SK-N-DZ (cell line): ENCODE measurements at regions not wholly inside any gene's neighbourhood (a gene's known extent, or its start where the extent isn't known, plus 50 kb on each side); places are given as distances from the start of the nearest gene placed in this dataset.

Experiments used
- DNase-seq: peaks from one replicate; pipeline ENCODE4 v3.0.0-alpha.2; 2015; ENCODE audit warnings: low spot score

- no peak for DNase-seq
Measured at GRCh38 chr17:53168413-53168812, 654.3 kb upstream of the KIF2B start.

- DNase-seq, result no peak
Measured at GRCh38 chr17:53166731-53167130, 656.0 kb upstream of the KIF2B start.

GRCh38 chr17:53150101-53150698, 672.5 kb upstream of the KIF2B start:
- DNase-seq, result peak; percentile 34

GRCh38 chr17:53149316-53149715, 673.4 kb upstream of the KIF2B start:
- no peak for DNase-seq

- peak; percentile 86 for DNase-seq
Measured at GRCh38 chr17:53148058-53148457, 674.7 kb upstream of the KIF2B start.

- DNase-seq, result peak; percentile 30
Measured at GRCh38 chr17:53142890-53143289, 679.8 kb upstream of the KIF2B start.

- no peak for DNase-seq
Measured at GRCh38 chr17:53141731-53142130, 681.0 kb upstream of the KIF2B start.

- no peak for DNase-seq
Measured at GRCh38 chr17:53141280-53141679, 681.4 kb upstream of the KIF2B start.

- no peak for DNase-seq
Measured at GRCh38 chr17:53137869-53138268, 684.9 kb upstream of the KIF2B start.

- peak; percentile 89 for DNase-seq
Measured at GRCh38 chr17:53135969-53136368, 686.8 kb upstream of the KIF2B start.

- no peak for DNase-seq
Measured at GRCh38 chr17:53134548-53134947, 688.2 kb upstream of the KIF2B start.

GRCh38 chr17:53133876-53134275, 688.9 kb upstream of the KIF2B start:
- DNase-seq, result peak; percentile 47

GRCh38 chr17:53129863-53130262, 692.9 kb upstream of the KIF2B start:
- no peak for DNase-seq

- no peak for DNase-seq
Measured at GRCh38 chr17:53127331-53127730, 695.4 kb upstream of the KIF2B start.

- DNase-seq, result no peak
Measured at GRCh38 chr17:53122966-53123365, 699.8 kb upstream of the KIF2B start.

GRCh38 chr17:53119773-53120172, 703.0 kb upstream of the KIF2B start:
- DNase-seq, result no peak

GRCh38 chr17:53118948-53119347, 703.8 kb upstream of the KIF2B start:
- DNase-seq, result peak; percentile 52

GRCh38 chr17:53106886-53107285, 715.8 kb upstream of the KIF2B start:
- DNase-seq, result no peak

- no peak for DNase-seq
Measured at GRCh38 chr17:53101706-53102105, 721.0 kb upstream of the KIF2B start.

GRCh38 chr17:53100126-53100525, 722.6 kb upstream of the KIF2B start:
- no peak for DNase-seq

- no peak for DNase-seq
Measured at GRCh38 chr17:53093391-53093790, 729.3 kb upstream of the KIF2B start.

- no peak for DNase-seq
Measured at GRCh38 chr17:53092072-53092471, 730.7 kb upstream of the KIF2B start.

GRCh38 chr17:53090770-53091169, 732.0 kb upstream of the KIF2B start:
- no peak for DNase-seq

GRCh38 chr17:53088481-53088880, 734.2 kb upstream of the KIF2B start:
- DNase-seq, result no peak
